HUDEP-2 (cell line): ENCODE measurements at regions not wholly inside any gene's neighbourhood (a gene's known extent, or its start where the extent isn't known, plus 50 kb on each side); places are given as distances from the start of the nearest gene placed in this dataset.
A peak's percentile ranks its signal among the peaks of the same experiment; 100 is the strongest.

Experiments
- DNase-seq, 76 experiments: peaks; one replicate each; lab custom pipeline; 2025; ENCODE audit not compliant: unreplicated experiment in 76 of 76; lab: John Stamatoyannopoulos, UW

GRCh38 chr6:40912158-40912946, 126.7 kb downstream of the UNC5CL start:
- peak in 52 of 76 experiments; percentile 10 to 66 (median 34) for DNase-seq

DNA sequence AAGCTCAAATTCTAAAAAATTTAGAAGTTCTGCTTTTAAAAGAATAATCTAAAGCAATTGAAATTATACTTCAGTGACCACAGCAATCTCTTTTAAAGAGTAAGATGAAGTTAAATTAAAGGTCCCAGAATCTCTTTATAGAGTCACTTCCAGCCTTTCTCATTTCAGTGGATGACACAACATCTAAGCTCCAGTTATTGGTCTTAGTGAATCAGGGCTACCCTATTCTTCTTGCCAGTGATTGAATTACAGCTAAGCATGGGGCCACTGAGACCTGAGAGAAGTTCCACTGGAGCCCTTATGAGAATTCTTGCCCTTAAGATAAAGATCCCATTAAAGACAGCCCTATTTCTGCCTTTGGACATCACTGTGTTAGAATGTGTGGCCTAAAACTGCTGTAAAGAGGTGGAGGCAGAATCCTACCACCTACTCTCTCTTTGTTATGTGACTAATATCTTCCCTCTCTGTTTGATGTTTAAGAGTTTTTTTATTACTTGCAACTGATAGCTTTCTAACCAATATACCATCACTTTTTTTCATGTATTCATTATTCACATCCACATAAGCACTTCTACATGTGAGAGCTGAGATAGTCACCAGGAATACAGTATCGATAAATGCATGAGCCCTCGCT, 128.6 kb downstream of the UNC5CL start:
- no peak for DNase-seq

DNA sequence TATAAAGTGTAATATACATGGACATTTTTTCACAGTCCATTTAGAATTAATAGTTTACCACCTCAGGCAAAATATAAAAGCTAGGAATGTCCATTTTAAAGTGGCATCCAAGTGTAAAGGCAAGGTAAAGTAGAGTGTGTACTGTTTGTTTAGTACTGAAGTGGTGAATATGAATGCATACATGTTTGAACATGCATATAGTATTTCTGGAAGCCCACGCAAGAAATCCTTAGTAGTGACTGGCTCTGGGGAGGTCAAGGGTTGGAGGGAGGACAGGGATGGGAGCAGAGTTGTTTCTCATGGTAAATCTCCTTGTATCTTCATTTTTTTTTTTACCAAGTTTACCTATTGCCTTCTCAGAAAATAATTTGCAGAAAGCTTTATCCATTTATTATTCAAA, 129.2 kb downstream of the UNC5CL start:
- DNase-seq = no peak

GRCh38 chr6:40907198-40907701, 131.8 kb downstream of the UNC5CL start:
- no peak for DNase-seq

- DNase-seq = no peak
Measured at GRCh38 chr6:40906759-40907158, 132.3 kb downstream of the UNC5CL start.

GRCh38 chr6:40904583-40905194, 134.3 kb downstream of the UNC5CL start:
- no peak for DNase-seq

- no peak for DNase-seq
Measured at GRCh38 chr6:40903456-40903855, 135.6 kb downstream of the UNC5CL start.

GRCh38 chr6:40901322-40902055, 137.5 kb downstream of the UNC5CL start:
- DNase-seq = no peak

GRCh38 chr6:40900791-40901190, 138.2 kb downstream of the UNC5CL start:
- no peak for DNase-seq

- no peak for DNase-seq
Measured at GRCh38 chr6:40899684-40900155, 139.3 kb downstream of the UNC5CL start.

DNA sequence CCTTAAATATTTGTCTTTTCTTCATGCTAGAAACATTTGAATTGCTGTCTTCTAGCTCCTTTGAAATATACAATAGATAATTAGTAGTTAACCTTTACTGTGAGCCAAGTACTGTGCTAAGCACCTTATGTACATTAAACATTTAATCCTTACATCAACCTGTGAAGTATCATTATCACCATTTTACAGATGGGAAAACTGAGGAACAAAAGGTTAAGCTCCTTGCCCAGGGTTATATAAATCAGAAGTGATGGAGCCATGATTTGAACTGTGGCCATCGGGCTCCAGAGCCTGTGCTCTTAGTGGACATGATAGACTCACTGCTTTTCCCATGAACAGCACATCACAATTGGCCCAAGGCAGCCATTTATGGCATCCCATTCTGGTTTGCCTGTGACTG, 140.9 kb downstream of the UNC5CL start:
- DNase-seq = no peak

DNA sequence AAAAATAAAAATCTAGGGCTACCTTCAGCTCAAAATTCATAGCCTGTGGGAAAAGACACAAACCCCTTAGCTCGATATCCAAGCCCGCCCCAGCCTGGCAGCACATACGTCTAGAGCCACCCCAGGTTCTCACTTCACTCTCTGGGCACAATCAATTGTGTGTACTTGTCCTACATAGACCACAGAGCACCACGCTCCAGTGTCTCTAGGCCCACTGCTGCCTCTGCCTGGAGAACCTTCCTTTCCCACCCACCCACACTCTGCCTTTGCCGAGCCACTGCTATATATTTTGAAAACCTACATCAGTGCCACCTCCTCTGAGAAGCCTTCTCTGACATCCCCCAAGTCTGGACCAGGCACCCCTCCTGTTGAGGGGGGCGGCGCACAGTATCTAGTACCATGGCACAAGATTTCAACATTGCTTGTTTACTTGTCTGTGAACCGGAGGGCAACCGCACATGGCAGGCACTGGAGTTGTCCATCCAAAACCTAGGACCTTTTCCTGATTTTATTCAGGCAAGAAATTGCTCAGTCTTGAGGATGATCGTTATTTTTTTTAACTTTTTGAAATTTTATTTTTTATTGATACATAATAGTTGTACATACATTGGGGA, 141.5 kb downstream of the UNC5CL start:
- DNase-seq = no peak

DNA sequence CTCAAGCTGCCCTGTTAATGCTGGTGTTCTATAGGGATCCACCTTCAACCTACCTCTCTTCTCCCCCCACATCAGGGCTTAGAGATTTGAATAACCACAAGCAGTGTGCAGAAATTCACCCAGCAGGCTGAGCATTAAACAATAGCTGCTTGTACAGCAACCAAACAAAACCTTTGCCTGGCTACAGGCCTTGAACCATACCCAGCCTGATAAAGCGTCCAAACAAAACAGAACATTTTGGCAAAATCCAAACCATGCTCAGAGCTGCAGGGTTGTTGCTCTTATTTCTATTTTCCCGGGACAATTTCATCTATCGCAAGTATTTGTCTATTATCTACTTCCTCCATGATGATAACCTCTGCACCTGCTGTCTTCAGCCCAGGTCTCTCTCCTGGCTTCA, 142.3 kb downstream of the UNC5CL start:
- DNase-seq = no peak

DNA sequence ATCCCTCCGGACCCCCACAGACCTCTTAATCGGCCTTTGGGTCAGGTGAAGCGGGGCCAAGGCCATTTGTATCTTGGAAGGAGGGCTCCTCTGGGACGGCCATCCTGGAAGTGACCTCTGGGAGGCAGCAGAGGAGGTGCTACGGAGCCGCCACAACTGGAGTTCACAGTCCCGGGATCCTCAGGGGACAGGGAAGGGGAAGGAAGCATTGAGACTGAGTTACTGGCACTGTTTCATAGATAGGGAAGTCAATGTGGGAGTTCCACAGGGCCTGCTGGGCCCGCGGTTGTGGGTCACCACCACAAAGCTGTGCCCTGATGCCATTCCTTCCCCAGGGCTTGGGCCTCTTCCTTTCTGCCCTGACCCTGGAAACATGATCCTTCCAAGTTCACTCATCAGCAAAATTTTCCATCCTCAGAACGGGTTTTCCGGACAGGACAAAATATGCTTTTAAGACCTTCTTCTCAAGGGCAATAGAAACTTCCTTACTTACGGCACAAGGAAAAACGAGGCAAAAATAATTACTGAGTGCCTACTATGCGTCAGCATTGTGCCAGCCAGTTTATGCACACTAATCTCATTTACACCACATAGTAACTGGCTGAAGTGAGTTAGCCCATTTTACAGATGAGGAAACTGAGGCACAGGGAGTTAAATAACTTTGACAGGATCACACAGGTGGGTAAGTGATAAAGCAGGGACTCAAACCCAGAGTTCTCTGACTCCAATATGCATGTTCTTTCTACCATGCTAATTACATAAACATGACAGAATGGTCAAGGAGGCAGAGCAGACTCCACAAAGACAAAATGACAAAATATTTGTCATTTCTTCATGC, 143.8 kb downstream of the UNC5CL start:
- DNase-seq = peak in 9 of 76 experiments; percentile 2 to 25 (median 13)

DNA sequence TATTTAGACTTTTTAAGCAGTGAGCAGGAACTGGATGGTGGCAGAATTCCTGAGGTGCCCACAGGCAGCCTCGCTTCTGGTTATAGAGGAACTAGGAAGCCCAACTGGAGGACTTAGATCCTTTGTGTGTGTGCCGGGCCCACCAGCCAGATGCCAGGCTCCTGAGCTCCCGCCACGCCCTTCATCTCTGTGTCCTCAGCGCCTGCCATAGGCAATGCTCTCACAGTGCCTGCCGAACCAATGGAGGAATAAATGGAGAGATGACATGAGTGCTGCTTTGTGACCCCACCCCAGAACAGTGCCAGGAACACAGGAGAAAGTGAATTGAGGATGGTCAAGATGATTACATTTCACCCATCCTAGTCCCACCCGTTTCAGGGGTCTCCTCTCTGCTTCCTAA, 146.0 kb downstream of the UNC5CL start:
- no peak for DNase-seq

GRCh38 chr6:40892223-40892622, 146.8 kb downstream of the UNC5CL start:
- DNase-seq = no peak

DNA sequence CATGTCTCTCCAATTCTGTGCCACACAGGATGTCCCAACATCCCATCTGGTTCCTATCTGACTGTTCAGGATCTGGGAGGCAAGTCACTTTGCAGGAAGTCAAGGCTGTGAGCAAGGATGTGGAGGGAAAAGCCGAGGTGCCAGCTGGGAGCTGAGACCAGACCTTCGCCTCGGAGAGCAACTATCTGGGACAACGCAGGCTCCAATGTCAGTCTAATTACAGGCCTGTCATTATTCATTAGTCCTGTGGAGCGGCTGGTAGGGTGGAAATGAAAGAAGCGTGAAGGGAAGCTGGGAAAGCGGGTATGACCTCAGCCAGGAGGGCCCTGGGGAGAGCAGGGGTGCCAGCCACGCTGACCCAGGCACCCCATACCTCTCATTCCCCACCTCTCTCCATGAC, 147.3 kb downstream of the UNC5CL start:
- no peak for DNase-seq

DNA sequence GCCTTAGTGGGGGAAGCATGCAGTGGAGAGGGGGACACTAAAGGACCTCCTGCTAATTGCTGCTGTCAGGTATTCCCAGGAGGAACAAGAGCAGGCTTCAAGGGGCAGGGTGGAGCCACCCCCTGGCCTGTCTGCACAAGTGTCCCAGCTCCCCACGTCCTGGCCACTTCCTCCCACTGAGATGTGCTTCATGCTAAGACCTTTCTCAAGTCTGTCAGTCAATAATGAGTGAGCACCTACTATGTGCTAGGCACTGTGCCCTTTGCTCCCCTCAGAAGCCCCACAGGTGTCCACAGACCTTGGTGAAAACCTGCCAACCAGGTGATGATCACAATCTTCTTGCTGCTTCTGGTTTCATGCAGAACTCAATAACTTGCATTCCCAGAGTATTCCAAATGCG, 147.9 kb downstream of the UNC5CL start:
- no peak for DNase-seq

DNA sequence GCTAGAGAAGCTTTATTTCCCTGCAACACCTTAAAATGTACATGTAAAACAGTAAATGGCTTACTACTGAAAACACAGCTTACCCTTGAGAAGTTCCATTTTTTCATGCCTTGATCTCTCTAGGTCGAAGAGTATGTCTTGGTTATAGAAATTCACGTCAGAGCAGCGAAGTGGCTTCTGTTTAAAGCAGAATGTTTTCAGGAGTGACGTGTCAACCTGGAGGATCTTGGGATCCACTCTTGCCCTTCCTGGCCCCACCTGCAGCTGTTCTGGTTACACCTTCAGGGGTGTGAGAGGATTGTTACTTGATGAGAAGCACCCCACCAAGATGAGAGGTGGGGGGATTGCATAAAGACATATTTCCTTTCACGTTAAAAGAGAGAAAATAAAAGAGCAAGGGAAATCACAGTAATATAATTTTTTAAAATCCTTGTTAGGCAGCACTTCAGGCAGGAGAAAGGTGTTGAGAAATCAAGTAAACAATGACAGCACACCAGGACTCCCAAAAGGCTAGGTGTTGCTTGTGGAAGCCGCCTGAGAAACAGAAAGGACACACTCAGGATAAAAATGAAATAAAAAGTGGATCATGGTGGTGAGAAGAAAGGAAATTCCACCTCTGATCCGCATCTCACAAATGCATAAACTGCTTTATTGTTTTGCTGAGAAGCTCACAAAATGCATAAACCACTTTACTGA, 149.7 kb downstream of the UNC5CL start:
- DNase-seq = no peak
